ENCODE measurements at regions not wholly inside any gene's neighbourhood (a gene's known extent, or its start where the extent isn't known, plus 50 kb on each side); places are given as distances from the start of the nearest gene placed in this dataset.

GRCh38 chr3:181823716-181824115 lies 112.0 kb downstream of the SOX2 start:
- no peak for TF ChIP-seq CTCF (IDR thresholded peaks at IDR 0.05)
- TF ChIP-seq POLR2A (IDR thresholded peaks at IDR 0.05) = no peak

Data from uterus (tissue), 2 donors.